ENCODE measurements at regions not wholly inside any gene's neighbourhood (a gene's known extent, or its start where the extent isn't known, plus 50 kb on each side); places are given as distances from the start of the nearest gene placed in this dataset.

GRCh38 chr2:238663586-238663985 is 184.3 kb upstream of the TWIST2 start:
- no peak for TF ChIP-seq CTCF (IDR thresholded peaks at IDR 0.05)
- Mint-ChIP-seq H3K4me3 (no peak overlapping the region), H3K27me3 (ENCODE audit: low read depth, poor library complexity) (peaks cover 17% of the 10 kb centered on the region), H3K4me1 (peaks cover 4% of the 10 kb centered on the region), H3K9me3 (peaks cover 36% of the 10 kb centered on the region), H3K27ac (no peak overlapping the region), H3K36me3 (ENCODE audit: low read depth) (peaks cover 5% of the 10 kb centered on the region)
- DNase-seq, result no peak

GRCh38 chr2:238665919-238666318 is 182.0 kb upstream of the TWIST2 start:
- Mint-ChIP-seq H3K27me3 (ENCODE audit: low read depth, poor library complexity) (peaks cover 22% of the 10 kb centered on the region), H3K4me3 (no peak overlapping the region), H3K27ac (no peak overlapping the region), H3K9me3 (peaks cover 50% of the 10 kb centered on the region), H3K4me1 (peaks cover 4% of the 10 kb centered on the region), H3K36me3 (ENCODE audit: low read depth) (peaks cover 5% of the 10 kb centered on the region)
- DNase-seq, result no peak
- no peak for TF ChIP-seq CTCF (IDR thresholded peaks at IDR 0.05)

- H3K27ac Mint-ChIP-seq, result no peak overlapping the region
- peaks cover 26% of the 10 kb centered on the region for H3K27me3 Mint-ChIP-seq (ENCODE audit: low read depth, poor library complexity)
- DNase-seq, result no peak
- peaks cover 50% of the 10 kb centered on the region for H3K9me3 Mint-ChIP-seq
- H3K4me3 Mint-ChIP-seq, result no peak overlapping the region
- TF ChIP-seq CTCF (IDR thresholded peaks at IDR 0.05), result no peak
- H3K4me1 Mint-ChIP-seq, result peaks cover 4% of the 10 kb centered on the region
- H3K36me3 Mint-ChIP-seq (ENCODE audit: low read depth), result peaks cover 5% of the 10 kb centered on the region
These were observed 181.3 kb upstream of the TWIST2 start for GRCh38 chr2:238666543-238666942.

GRCh38 chr2:238667008-238667407 is 180.9 kb upstream of the TWIST2 start:
- H3K27ac Mint-ChIP-seq, result no peak overlapping the region
- no peak overlapping the region for H3K4me3 Mint-ChIP-seq
- H3K4me1 Mint-ChIP-seq, result peaks cover 4% of the 10 kb centered on the region
- DNase-seq, result no peak
- peaks cover 5% of the 10 kb centered on the region for H3K36me3 Mint-ChIP-seq (ENCODE audit: low read depth)
- no peak for TF ChIP-seq CTCF (IDR thresholded peaks at IDR 0.05)
- H3K9me3 Mint-ChIP-seq, result peaks cover 53% of the 10 kb centered on the region
- peaks cover 31% of the 10 kb centered on the region for H3K27me3 Mint-ChIP-seq (ENCODE audit: low read depth, poor library complexity)

DNA sequence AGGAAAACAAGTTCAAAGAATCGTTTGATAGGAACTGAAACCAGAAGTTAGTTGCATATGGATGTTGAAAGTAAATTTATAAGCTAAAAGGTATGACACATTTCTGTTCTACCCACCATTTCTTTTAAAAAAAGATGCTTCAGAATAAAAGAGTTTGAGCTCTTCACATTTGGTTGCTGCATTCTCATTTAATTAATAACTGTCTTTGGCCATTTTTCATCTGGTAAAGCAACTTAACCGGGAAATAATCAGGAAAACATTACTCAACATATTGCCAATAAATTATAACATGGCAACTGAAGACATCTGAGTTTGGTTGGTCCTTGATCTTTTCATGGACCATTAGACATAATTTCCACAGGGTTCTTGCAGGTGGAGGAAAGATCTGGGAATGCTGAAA is 180.2 kb upstream of the TWIST2 start:
- peaks cover 5% of the 10 kb centered on the region for H3K36me3 Mint-ChIP-seq (ENCODE audit: low read depth)
- no peak overlapping the region for H3K4me3 Mint-ChIP-seq
- TF ChIP-seq CTCF (IDR thresholded peaks at IDR 0.05), result no peak
- H3K9me3 Mint-ChIP-seq, result peaks cover 53% of the 10 kb centered on the region
- H3K4me1 Mint-ChIP-seq, result peaks cover 4% of the 10 kb centered on the region
- no peak overlapping the region for H3K27ac Mint-ChIP-seq
- H3K27me3 Mint-ChIP-seq (ENCODE audit: low read depth, poor library complexity), result peaks cover 36% of the 10 kb centered on the region
- no peak for DNase-seq

DNA sequence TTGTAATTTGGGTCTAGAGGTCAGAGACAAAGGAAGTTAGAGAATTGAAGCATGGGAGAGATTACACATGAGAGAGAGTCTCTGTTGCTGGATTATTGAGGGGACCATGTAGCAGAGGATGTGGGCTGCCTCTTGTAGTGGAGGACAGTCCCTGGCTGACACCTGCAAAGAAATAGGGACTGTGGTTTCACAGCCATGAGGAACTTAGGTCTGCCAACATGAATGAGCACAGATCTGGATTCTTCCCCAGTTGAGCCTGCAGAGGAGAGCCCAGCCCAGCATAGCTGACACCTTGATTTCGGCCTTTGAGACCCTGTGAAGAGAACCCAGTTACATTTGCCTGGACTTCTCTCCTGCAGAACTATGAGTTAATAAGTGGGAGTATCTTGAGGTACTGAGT is 179.5 kb upstream of the TWIST2 start:
- peaks cover 45% of the 10 kb centered on the region for H3K9me3 Mint-ChIP-seq
- no peak overlapping the region for H3K27ac Mint-ChIP-seq

More for the DNA sequence above, 179.5 kb upstream of the TWIST2 start:
- peaks cover 30% of the 10 kb centered on the region for H3K27me3 Mint-ChIP-seq (ENCODE audit: low read depth, poor library complexity)
- H3K36me3 Mint-ChIP-seq (ENCODE audit: low read depth), result no peaks in the 10 kb centered on the region
- peaks cover 4% of the 10 kb centered on the region for H3K4me1 Mint-ChIP-seq
- no peak for DNase-seq
- no peak for TF ChIP-seq CTCF (IDR thresholded peaks at IDR 0.05)
- no peak overlapping the region for H3K4me3 Mint-ChIP-seq
